ENCODE measurements at regions not wholly inside any gene's neighbourhood (a gene's known extent, or its start where the extent isn't known, plus 50 kb on each side); places are given as distances from the start of the nearest gene placed in this dataset.
A peak's percentile ranks its signal among the peaks of the same experiment; 100 is the strongest.
"Not testable (repeated sequence)": the region's sequence is repeated elsewhere in the genome, so short reads cannot be mapped to it uniquely, and the experiment has no call there.

- no peak for DNase-seq
Measured at GRCh38 chr4:117700111-117700892, 334.0 kb upstream of the NDST3 start.

GRCh38 chr4:117702353-117702752, 331.9 kb upstream of the NDST3 start:
- DNase-seq = no peak

- no peak for DNase-seq
Measured at GRCh38 chr4:117704721-117705120, 329.6 kb upstream of the NDST3 start.

GRCh38 chr4:117740736-117741135, 293.6 kb upstream of the NDST3 start:
- no peak for DNase-seq

GRCh38 chr4:117745379-117745778, 288.9 kb upstream of the NDST3 start:
- not testable (repeated sequence) for DNase-seq

- no peak for DNase-seq
Measured at GRCh38 chr4:117755438-117755837, 278.8 kb upstream of the NDST3 start.

GRCh38 chr4:117768610-117769009, 265.7 kb upstream of the NDST3 start:
- no peak for DNase-seq

- DNase-seq = no peak
Measured at GRCh38 chr4:117770269-117771102, 263.8 kb upstream of the NDST3 start.

- peak in 1 of 2 experiments; percentile 10 for DNase-seq
Measured at GRCh38 chr4:117771647-117772337, 262.5 kb upstream of the NDST3 start.

- DNase-seq = no peak
Measured at GRCh38 chr4:117773064-117773936, 261.0 kb upstream of the NDST3 start.

GRCh38 chr4:117777721-117778120, 256.6 kb upstream of the NDST3 start:
- no peak for DNase-seq

- no peak for DNase-seq
Measured at GRCh38 chr4:117783716-117784115, 250.6 kb upstream of the NDST3 start.

GRCh38 chr4:117784266-117784665, 250.0 kb upstream of the NDST3 start:
- no peak for DNase-seq

GRCh38 chr4:117786566-117786965, 247.7 kb upstream of the NDST3 start:
- no peak for DNase-seq

- no peak for DNase-seq
Measured at GRCh38 chr4:117793845-117794480, 240.3 kb upstream of the NDST3 start.

GRCh38 chr4:117796677-117797076, 237.6 kb upstream of the NDST3 start:
- DNase-seq = no peak

GRCh38 chr4:117800636-117801035, 233.7 kb upstream of the NDST3 start:
- DNase-seq = no peak

- no peak for DNase-seq
Measured at GRCh38 chr4:117801756-117802155, 232.5 kb upstream of the NDST3 start.

GRCh38 chr4:117811731-117812130, 222.6 kb upstream of the NDST3 start:
- no peak for DNase-seq

- DNase-seq = no peak
Measured at GRCh38 chr4:117814277-117815246, 219.7 kb upstream of the NDST3 start.

GRCh38 chr4:117817301-117817700, 217.0 kb upstream of the NDST3 start:
- DNase-seq = no peak

All from AML-193 (cell line).